ENCODE measurements at regions not wholly inside any gene's neighbourhood (a gene's known extent, or its start where the extent isn't known, plus 50 kb on each side); places are given as distances from the start of the nearest gene placed in this dataset.

DNA sequence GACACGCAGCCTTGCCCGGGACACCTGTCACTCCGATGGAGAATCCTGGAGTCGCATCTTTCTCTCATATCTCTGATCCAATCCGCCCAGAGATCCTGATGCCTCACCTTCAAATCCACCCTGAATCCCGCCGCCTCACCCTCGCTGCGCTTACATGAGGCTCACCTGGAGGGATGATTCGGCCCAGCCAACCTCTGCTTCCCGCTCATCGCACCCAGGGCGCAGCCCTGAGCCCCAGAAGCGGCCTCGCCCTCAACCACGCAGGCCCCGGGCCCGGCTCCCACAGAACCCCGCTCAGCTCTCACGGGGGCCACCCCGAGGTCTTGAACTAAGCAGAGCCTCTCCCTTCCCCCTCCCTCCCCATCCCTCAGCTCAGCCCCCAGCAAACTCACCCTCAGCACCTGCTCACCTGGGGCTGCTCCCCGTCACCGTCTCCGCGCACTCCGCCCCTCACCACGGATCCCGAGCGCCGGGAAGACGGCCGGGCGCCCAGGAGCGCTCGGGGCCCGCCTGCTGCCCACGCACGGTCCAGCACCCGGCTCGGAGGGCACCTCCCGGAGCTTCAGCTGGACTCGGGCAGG is 160.0 kb downstream of the NDUFA10 start:
- H3K4me1 ChIP-seq = no peaks in the 10 kb centered on the region
- ATAC-seq (no peak), FAIRE-seq (no peak), DNase-seq (no peak)
- no peaks in the 10 kb centered on the region for H3K36me3 ChIP-seq
- no peak overlapping the region for H3K4me3 ChIP-seq
- no peaks in the 10 kb centered on the region for H3K27me3 ChIP-seq
- TF ChIP-seq, protein P1, sequence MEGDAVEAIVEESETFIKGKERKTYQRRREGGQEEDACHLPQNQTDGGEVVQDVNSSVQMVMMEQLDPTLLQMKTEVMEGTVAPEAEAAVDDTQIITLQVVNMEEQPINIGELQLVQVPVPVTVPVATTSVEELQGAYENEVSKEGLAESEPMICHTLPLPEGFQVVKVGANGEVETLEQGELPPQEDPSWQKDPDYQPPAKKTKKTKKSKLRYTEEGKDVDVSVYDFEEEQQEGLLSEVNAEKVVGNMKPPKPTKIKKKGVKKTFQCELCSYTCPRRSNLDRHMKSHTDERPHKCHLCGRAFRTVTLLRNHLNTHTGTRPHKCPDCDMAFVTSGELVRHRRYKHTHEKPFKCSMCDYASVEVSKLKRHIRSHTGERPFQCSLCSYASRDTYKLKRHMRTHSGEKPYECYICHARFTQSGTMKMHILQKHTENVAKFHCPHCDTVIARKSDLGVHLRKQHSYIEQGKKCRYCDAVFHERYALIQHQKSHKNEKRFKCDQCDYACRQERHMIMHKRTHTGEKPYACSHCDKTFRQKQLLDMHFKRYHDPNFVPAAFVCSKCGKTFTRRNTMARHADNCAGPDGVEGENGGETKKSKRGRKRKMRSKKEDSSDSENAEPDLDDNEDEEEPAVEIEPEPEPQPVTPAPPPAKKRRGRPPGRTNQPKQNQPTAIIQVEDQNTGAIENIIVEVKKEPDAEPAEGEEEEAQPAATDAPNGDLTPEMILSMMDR (IDR thresholded peaks at IDR 0.05) = no peak
- intact Hi-C loops (cut with DNase I) = no loop called here
- WGBS, 2 donors = 85 to 88% methylated on average over 42 of the region's 42 CpGs
- no peaks in the 10 kb centered on the region for H3K9me3 ChIP-seq
- H3K27ac ChIP-seq = no peak overlapping the region

DNA sequence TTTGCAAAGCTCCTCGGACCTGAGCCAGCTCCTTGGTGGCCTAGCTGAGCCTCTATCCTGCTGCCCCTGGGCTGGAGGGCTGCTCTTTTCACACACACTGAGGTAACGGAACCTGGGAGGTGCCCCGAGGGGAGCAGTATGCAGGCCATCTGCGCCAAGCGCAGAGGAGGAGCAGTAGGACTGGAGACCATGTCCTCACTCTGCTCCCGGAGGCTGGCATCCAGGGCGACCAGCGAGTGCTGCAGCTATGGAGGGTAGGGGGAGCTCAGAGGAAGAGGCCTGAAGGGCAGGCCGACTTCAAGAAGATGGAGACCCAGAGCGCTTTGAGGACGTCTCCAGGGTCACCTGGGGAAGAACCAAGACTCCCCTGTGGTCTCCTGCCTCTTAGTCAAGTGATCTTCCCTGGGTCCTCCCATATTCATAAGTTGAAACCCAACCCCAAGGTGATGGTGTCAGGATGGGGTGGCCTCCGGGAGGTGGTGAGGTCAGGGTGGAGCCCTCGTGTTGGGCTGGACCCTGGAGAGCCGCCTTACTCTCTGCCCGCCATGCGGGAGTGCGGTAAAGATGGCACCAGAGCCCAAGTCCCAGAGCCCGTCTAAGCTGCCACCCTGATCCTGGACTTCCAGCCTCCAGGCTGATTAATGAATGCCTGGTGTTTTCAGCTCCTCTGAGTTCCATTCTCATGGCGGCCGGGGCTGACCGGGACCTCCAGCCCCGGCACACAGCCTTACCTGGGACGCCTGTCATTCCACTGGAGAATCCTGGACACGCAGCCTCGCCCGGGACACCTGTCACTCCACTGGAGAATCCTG is 160.7 kb downstream of the NDUFA10 start:
- TF ChIP-seq, protein P1 (IDR thresholded peaks at IDR 0.05) = no peak
- WGBS, 2 donors = 81 to 88% methylated on average over 26 of the region's 26 CpGs
- intact Hi-C loops (cut with DNase I) = no loop called here

GRCh38 chr2:239862613-239863012 is 162.5 kb downstream of the NDUFA10 start:
- H3K9me3 ChIP-seq = no peaks in the 10 kb centered on the region
- no peaks in the 10 kb centered on the region for H3K36me3 ChIP-seq
- no peak overlapping the region for H3K4me3 ChIP-seq
- no peaks in the 10 kb centered on the region for H3K4me1 ChIP-seq
- ATAC-seq (no peak), FAIRE-seq (no peak), DNase-seq (no peak)
- TF ChIP-seq, protein P1 (IDR thresholded peaks at IDR 0.05) = no peak
- no peaks in the 10 kb centered on the region for H3K27me3 ChIP-seq
- H3K27ac ChIP-seq = no peak overlapping the region
- WGBS, 2 donors = 49 to 53% methylated on average over 7 of the region's 7 CpGs
- intact Hi-C loops (cut with DNase I) = no loop called here

More for the DNA sequence above, 160.7 kb downstream of the NDUFA10 start:
- H3K27me3 ChIP-seq = no peaks in the 10 kb centered on the region
- no peaks in the 10 kb centered on the region for H3K4me1 ChIP-seq
- FAIRE-seq = no peak
- no peak overlapping the region for H3K4me3 ChIP-seq
- H3K9me3 ChIP-seq = no peaks in the 10 kb centered on the region
- no peak overlapping the region for H3K27ac ChIP-seq
- no peak for DNase-seq
- no peak for ATAC-seq
- no peaks in the 10 kb centered on the region for H3K36me3 ChIP-seq

- Histone ChIP-seq H3K4me3 (no peak overlapping the region), H3K4me1 (no peaks in the 10 kb centered on the region), H3K27ac (no peak overlapping the region), H3K9me3 (no peaks in the 10 kb centered on the region), H3K27me3 (no peaks in the 10 kb centered on the region), H3K36me3 (no peaks in the 10 kb centered on the region)
- no peak for ATAC-seq
- intact Hi-C loops (cut with DNase I) = no loop called here
- WGBS, 2 donors = 25 to 28% methylated on average over 5 of the region's 5 CpGs
- TF ChIP-seq, protein P1 (IDR thresholded peaks at IDR 0.05) = no peak
- DNase-seq = no peak
- FAIRE-seq = no peak
Observed at GRCh38 chr2:239858179-239858578, 167.0 kb downstream of the NDUFA10 start.

DNA sequence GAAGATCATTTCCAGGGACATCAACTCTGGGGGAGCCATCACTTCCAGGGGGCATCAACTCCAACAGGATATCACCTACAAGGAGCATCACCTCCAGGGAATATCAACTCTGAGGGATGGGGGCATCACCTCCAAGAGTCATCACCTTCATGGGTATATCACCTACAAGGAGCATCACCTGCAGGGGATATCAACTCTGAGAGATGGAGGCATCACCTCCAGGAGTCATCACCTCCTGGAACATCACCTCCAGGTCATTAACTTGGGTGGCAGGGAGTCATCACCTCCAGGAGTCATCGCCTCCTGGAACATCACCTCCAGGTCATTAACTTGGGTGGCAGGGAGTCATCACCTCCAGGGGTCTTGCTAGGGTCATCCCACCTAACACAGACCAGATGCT is 167.6 kb downstream of the NDUFA10 start:
- no peaks in the 10 kb centered on the region for H3K27me3 ChIP-seq

More for the DNA sequence above, 167.6 kb downstream of the NDUFA10 start:
- DNase-seq (no peak), ATAC-seq (no peak), FAIRE-seq (no peak)
- no peaks in the 10 kb centered on the region for H3K4me1 ChIP-seq
- H3K27ac ChIP-seq = no peak overlapping the region
- no peaks in the 10 kb centered on the region for H3K9me3 ChIP-seq
- intact Hi-C loops (cut with DNase I) = no loop called here
- TF ChIP-seq, protein P1 (IDR thresholded peaks at IDR 0.05) = no peak
- 74 to 88% methylated on average over 1 of the region's 1 CpG for WGBS, 2 donors
- H3K36me3 ChIP-seq = no peaks in the 10 kb centered on the region
- no peak overlapping the region for H3K4me3 ChIP-seq

Measured in pancreas (tissue), 10 donors.